Mesothelial cell of epicardium (in vitro differentiated cells): ENCODE measurements at regions not wholly inside any gene's neighbourhood (a gene's known extent, or its start where the extent isn't known, plus 50 kb on each side); places are given as distances from the start of the nearest gene placed in this dataset.

Experiments
- DNase-seq, 2 experiments: peaks; one replicate each; pipeline ENCODE4 v3.0.0; 2021; ENCODE audit warnings: low spot score in 2 of 2; ENCODE audit not compliant: unreplicated experiment in 2 of 2
- H3K27ac Mint-ChIP-seq: 2 replicates; pipeline ENCODE4 v1.8.0; 2021; ENCODE audit warnings: mixed read lengths
- H3K27me3 Mint-ChIP-seq: 2 replicates; pipeline ENCODE4 v1.8.0; 2021; ENCODE audit warnings: low read depth, mixed read lengths
- H3K36me3 Mint-ChIP-seq: 2 replicates; pipeline ENCODE4 v1.8.0; 2021; ENCODE audit warnings: mixed read lengths
- H3K4me1 Mint-ChIP-seq: 2 replicates; pipeline ENCODE4 v1.8.0; 2021; ENCODE audit warnings: mixed read lengths
- H3K4me3 Mint-ChIP-seq: 2 replicates; pipeline ENCODE4 v1.8.0; 2021; ENCODE audit warnings: mild to moderate bottlenecking, moderate library complexity, mixed read lengths
- H3K9me3 Mint-ChIP-seq: 2 replicates; pipeline ENCODE4 v1.8.0; 2021; ENCODE audit warnings: mixed read lengths
- CTCF ChIP-seq: fragments of 200-600 bp; sonication (generic); IDR thresholded peaks from one replicate; pipeline ENCODE4 v1.5.0; 2021; ENCODE audit warnings: antibody characterized with exemption; ENCODE audit not compliant: unreplicated experiment

- no peaks in the 10 kb centered on the region for H3K36me3 Mint-ChIP-seq
- no peaks in the 10 kb centered on the region for H3K4me1 Mint-ChIP-seq
- H3K4me3 Mint-ChIP-seq: no peak overlapping the region
- no peaks in the 10 kb centered on the region for H3K9me3 Mint-ChIP-seq
- TF ChIP-seq CTCF: no peak
- no peak for DNase-seq
- no peaks in the 10 kb centered on the region for H3K27me3 Mint-ChIP-seq
- no peak overlapping the region for H3K27ac Mint-ChIP-seq
These were observed 404.8 kb downstream of the TLR4 start for GRCh38 chr9:118108971-118109370.

- Mint-ChIP-seq H3K27me3 (no peaks in the 10 kb centered on the region), H3K9me3 (no peaks in the 10 kb centered on the region), H3K4me1 (no peaks in the 10 kb centered on the region), H3K27ac (no peak overlapping the region), H3K4me3 (no peak overlapping the region), H3K36me3 (no peaks in the 10 kb centered on the region)
- DNase-seq: no peak
- TF ChIP-seq CTCF: no peak
These were observed 405.3 kb downstream of the TLR4 start for GRCh38 chr9:118109542-118109941.

GRCh38 chr9:118121361-118121760 is 417.2 kb downstream of the TLR4 start:
- H3K27me3 Mint-ChIP-seq: no peaks in the 10 kb centered on the region
- no peaks in the 10 kb centered on the region for H3K36me3 Mint-ChIP-seq
- TF ChIP-seq CTCF: no peak
- H3K4me1 Mint-ChIP-seq: peaks cover 4% of the 10 kb centered on the region
- DNase-seq: no peak
- peaks cover 4% of the 10 kb centered on the region for H3K9me3 Mint-ChIP-seq
- H3K27ac Mint-ChIP-seq: no peak overlapping the region
- no peak overlapping the region for H3K4me3 Mint-ChIP-seq

- peaks cover 12% of the 10 kb centered on the region for H3K9me3 Mint-ChIP-seq
- no peaks in the 10 kb centered on the region for H3K27me3 Mint-ChIP-seq
- no peak overlapping the region for H3K27ac Mint-ChIP-seq
- H3K4me1 Mint-ChIP-seq: no peaks in the 10 kb centered on the region
- no peak overlapping the region for H3K4me3 Mint-ChIP-seq
- TF ChIP-seq CTCF: no peak
- no peaks in the 10 kb centered on the region for H3K36me3 Mint-ChIP-seq
- DNase-seq: no peak
These were observed 424.1 kb downstream of the TLR4 start for GRCh38 chr9:118128313-118128712.

GRCh38 chr9:118129541-118129940 is 425.3 kb downstream of the TLR4 start:
- TF ChIP-seq CTCF: no peak
- no peak overlapping the region for H3K27ac Mint-ChIP-seq
- DNase-seq: no peak
- H3K27me3 Mint-ChIP-seq: no peaks in the 10 kb centered on the region
- peaks cover 12% of the 10 kb centered on the region for H3K9me3 Mint-ChIP-seq
- H3K4me1 Mint-ChIP-seq: no peaks in the 10 kb centered on the region
- no peaks in the 10 kb centered on the region for H3K36me3 Mint-ChIP-seq
- no peak overlapping the region for H3K4me3 Mint-ChIP-seq

- Mint-ChIP-seq H3K27me3 (no peaks in the 10 kb centered on the region), H3K36me3 (no peaks in the 10 kb centered on the region), H3K27ac (no peak overlapping the region), H3K4me3 (no peak overlapping the region), H3K9me3 (peaks cover 4% of the 10 kb centered on the region), H3K4me1 (no peaks in the 10 kb centered on the region)
- DNase-seq: no peak
- TF ChIP-seq CTCF: no peak
These were observed 444.8 kb downstream of the TLR4 start for GRCh38 chr9:118148990-118149389.
